A673 (cell line): ENCODE measurements at regions not wholly inside any gene's neighbourhood (a gene's known extent, or its start where the extent isn't known, plus 50 kb on each side); places are given as distances from the start of the nearest gene placed in this dataset.

Experiments used
- CTCF ChIP-seq: fragments of 300-800, 200-600 bp; sonication (generic); conservative IDR thresholded peaks from 2 replicates; pipeline ENCODE4 v1.5.1; 2017; ENCODE audit warnings: low read depth, mild to moderate bottlenecking, antibody characterized with exemption, low read length, moderate library complexity, mixed read lengths
- EZH2 ChIP-seq: fragments of 200-600 bp; sonication (generic); IDR thresholded peaks from 2 replicates; pipeline ENCODE4 v1.6.1; 2017; ENCODE audit warnings: borderline replicate concordance, low read depth, mild to moderate bottlenecking, mixed read lengths, antibody characterized with exemption, low read length; ENCODE audit not compliant: poor library complexity, severe bottlenecking

- TF ChIP-seq CTCF: no peak
- no peak for TF ChIP-seq EZH2
Measured at GRCh38 chr10:15428681-15429080, 57.6 kb upstream of the FAM171A1 start.
